GM18519 (cell line): ENCODE measurements at regions not wholly inside any gene's neighbourhood (a gene's known extent, or its start where the extent isn't known, plus 50 kb on each side); places are given as distances from the start of the nearest gene placed in this dataset.
A peak's percentile ranks its signal among the peaks of the same experiment; 100 is the strongest.

ENCODE experiments used
- ATAC-seq: cut with Tn5 transposase; IDR thresholded peaks from one replicate; pipeline ENCODE4 v1.9.1; 2021; ENCODE audit warnings: mild to moderate bottlenecking, moderate library complexity; ENCODE audit not compliant: unreplicated experiment, low FRiP score

DNA sequence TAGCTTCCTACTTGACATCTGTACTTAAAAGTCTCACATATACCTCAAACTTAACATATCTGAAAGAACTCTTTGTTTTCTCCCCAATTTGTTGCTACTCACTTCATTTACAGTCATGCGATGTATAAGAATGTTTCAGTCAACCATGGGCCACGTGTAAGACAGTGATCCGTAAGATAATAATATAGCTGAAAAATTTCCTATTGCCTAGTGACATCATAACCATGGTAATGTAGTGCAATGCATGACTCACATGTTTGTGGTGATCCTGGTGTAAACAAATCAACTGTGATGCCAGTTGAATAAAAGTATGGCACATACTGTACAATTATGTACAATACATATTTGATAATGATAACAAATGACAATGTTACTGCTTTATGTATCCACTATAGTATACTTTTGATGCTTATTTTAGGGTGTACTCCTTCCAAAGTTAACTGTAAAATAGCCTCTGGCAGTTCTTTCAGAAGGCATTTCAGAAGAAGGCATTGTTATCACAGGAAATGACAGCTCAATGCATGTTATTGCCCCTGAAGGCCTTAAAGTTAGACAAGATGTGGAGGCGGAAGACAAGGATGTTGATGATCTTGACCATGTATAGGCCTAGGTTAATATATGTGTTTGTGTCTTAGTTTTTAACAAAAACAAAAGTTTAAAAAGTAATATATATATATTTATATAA, 579.0 kb downstream of the EPHA7 start:
- no peak for ATAC-seq

DNA sequence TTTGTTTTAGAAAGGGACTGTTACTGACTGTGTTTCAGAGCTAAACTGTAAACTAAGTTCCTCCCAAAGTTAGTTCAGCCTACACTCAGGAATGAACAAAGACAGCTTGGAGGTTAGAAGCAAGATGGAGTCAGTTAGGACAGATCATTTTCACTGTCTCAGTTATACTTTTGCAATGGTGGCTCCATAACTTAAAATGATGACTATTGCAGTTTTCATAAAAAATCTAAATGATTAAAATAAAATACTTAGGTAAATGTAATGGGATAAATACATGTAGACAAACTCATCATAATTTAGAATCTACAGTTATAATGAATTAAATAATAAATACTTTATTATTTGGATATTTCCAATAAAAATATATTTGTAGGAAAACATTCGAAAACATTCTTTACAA, 590.6 kb downstream of the EPHA7 start:
- ATAC-seq = no peak

DNA sequence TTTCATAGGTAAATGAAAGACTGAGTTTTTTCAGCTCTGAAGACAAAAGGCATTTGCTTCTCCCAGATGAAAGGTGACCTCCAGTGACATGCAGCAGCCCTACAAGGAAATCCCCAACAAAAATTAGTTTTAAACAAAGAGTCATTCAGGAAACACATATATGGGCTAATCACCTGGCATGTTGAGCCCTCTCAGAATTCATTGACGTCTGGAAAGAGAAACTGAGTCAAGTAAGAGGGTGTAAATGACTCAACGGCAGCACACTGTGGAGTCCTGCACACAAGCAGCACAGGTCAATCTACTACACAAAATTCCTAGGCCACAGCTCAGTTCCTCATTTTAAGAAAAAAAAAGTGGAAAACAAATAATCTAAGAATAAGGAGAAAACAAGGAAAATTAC, 592.3 kb downstream of the EPHA7 start:
- ATAC-seq = no peak

GRCh38 chr6:92826633-92827032, 592.7 kb downstream of the EPHA7 start:
- no peak for ATAC-seq

GRCh38 chr6:92822222-92822621, 597.1 kb downstream of the EPHA7 start:
- ATAC-seq = no peak

GRCh38 chr6:92820601-92821000, 598.8 kb downstream of the EPHA7 start:
- no peak for ATAC-seq

DNA sequence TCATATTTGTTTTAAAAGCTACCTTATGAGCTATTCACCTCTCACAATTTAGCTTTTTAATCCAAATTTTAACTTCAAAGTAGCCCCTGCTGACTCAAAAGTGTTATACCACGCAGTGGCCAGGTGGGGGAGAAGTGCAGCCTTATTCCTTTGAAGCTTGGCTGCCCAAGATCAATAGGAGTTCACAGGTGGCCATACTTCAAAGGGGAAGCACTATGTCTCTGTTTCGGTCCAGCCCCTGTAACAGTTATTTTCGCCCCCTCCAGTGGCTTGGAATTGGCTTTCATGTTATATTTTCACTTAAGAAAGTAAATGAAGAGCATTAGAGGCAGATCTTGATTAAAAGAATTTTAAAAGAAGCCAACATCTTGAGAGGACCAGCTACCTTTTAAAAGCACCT, 608.4 kb downstream of the EPHA7 start:
- ATAC-seq = peak; percentile 98

DNA sequence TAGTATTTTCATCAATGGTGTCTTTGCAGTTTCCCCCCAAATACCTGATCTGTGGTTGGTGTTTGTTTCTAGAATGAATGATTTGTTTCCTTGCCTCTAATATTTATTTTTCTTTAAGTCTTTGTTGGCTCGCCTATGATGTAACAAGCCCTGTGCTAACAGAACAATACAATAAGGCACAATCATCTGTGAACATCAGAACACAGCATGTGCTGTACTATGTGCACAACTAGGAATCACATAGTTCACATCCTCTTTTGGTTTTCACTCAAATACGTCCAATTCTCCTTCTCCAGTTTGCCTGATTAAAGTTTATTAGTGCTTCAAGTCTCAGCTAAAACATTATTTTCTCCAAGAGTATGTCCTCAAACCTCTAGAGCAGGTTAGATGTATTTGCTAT, 613.1 kb downstream of the EPHA7 start:
- no peak for ATAC-seq

GRCh38 chr6:92791403-92791802, 628.0 kb downstream of the EPHA7 start:
- ATAC-seq = no peak

DNA sequence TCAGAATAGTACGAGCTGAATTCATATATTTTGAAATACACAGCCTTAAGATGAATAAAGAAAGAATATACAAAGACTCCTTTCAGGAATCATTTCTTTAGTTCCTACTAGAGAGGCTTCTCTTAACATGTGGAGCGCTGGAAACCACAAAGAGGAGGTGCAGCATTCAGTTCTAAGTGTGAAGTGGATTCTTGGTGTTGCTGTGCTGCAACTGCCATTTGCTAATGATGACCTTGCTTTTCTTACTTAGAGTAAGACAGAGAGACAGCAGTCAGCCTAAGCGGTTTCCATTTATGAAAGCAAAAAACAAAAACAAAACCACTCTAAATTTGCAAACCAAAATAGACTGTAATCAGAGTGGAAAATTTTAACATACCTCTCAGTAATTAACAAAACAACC, 629.0 kb downstream of the EPHA7 start:
- ATAC-seq = no peak

DNA sequence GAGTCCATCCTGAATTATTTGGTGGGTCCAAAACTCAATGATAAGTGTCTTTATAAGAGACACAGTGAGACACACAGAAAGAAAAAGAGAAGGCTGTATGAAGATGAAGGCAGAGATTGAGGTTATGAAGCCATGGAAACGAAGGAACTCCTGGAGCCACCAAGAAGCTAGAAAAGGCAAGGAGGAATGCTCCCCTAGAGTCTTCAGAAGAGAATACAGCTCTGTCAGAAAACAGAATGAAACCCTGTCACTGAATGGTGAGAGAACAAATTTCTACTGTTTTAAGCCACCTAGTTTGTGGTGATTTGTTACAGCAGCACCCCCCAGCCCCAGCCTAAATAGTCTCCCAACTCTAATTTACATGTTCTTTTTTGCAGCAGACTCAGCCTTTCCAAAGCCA, 635.1 kb downstream of the EPHA7 start:
- no peak for ATAC-seq

- no peak for ATAC-seq
Measured at GRCh38 chr6:92779746-92780145, 639.6 kb downstream of the EPHA7 start.

GRCh38 chr6:92777146-92777740, 642.1 kb downstream of the EPHA7 start:
- ATAC-seq = no peak

GRCh38 chr6:92770540-92770939, 648.8 kb downstream of the EPHA7 start:
- no peak for ATAC-seq

DNA sequence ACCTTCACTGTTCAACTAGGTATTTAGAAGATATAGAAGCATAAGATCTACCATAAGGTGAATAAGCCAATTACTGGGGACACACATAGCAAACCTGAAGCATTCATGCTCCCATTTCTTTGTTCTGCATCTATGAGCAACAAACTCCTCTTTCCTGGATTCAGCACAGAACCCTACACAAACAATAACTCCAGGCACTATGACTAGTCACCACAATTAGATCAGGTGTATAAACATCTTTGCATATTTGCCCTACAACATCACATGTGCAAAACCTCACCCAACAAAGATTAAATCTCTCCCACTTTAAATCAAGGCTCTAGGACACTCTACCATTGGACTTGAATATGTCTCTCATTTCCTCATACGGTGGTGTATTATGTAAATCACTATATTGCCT, 652.3 kb downstream of the EPHA7 start:
- ATAC-seq = no peak

GRCh38 chr6:92763680-92764079, 655.7 kb downstream of the EPHA7 start:
- no peak for ATAC-seq

DNA sequence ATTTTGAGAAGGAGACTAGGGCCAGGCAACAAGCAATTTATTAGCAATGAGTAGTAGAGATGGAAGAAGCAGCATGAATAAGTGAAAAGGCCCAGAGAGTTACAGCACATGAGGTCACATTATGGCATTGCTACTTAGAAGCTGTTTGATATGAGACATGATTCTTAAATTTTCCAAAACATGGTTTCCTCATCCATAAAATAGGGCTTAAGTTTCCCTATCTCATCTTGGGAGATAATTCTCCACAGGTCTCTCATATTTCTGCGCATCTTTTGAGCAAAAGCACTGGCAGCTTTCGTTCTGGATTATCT, 656.1 kb downstream of the EPHA7 start:
- no peak for ATAC-seq

DNA sequence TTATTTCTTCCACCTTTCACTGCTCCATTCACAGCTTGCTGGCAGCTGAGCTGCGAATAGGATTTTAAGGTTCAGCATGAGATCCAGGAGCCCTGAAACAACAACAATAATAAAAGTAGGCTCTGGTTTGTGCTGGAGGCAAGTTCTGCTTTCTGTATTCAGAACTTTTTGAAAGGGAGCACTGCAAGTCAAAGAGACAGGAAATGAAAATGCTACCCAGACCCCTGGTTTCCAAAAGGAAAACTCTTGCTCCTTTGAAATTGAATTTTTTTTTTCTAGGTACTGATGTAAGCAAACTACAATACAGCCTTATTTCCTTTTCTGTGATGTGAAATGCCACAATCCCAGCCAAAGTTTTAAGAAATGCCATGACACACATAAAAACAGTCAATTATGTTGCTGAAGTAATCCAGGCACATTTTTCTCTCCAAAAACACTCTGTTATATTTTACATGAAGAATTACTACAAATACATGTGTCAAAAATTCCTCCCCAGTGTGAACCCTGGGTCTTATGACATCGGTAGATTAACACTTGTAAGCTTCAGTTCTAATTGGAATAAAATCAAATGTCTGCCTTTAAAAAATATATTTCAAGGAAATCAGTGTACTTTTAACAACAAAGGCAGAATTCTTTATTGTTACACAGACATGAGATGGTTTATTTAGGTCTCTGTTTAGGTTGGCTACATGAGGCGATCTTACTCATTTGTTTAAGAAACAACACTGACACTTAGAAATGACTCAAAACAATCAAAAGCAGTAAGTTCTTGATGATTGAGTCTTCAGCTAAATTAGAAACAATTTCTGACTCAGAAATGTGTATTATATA, 656.7 kb downstream of the EPHA7 start:
- no peak for ATAC-seq

DNA sequence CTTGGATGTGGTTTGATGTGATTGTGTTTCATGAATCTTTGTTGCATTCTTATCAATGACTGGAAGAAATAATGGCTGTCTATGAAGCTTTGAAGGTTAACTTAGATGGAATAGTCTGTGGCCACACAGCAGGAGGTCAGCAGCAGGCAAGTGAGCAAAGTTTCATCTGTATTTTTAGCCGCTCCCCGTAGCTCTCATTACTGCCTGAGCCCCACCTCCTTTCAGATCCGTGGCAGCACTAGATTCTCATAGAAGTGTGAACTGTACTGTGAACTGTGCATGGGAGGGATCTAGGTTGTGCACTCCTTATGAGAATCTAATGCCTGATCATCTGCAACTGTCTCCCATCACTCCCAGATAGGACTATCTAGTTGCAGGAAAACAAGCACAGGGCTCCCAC, 660.2 kb downstream of the EPHA7 start:
- ATAC-seq = no peak

DNA sequence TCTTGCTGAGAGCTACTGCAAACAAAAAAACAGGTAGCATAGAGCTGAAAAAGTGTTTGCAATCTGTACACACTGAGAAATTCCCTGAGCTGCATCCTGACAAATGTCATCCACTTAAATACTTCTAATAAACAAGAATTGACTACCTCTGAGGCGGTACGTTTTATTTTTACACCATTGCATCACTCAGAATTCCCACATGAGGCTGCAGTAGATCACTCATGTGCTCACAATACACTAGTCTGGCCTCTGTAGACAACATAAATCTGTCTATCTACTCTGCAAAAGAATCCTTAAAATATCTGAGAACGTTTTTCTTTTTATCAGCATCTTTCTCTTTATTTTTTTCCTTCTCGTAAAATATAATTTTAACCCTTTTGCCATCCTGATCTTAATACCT, 661.4 kb downstream of the EPHA7 start:
- ATAC-seq = no peak

GRCh38 chr6:92756912-92757311, 662.4 kb downstream of the EPHA7 start:
- no peak for ATAC-seq

GRCh38 chr6:92753956-92754355, 665.4 kb downstream of the EPHA7 start:
- ATAC-seq = no peak
